ENCODE measurements at regions not wholly inside any gene's neighbourhood (a gene's known extent, or its start where the extent isn't known, plus 50 kb on each side); places are given as distances from the start of the nearest gene placed in this dataset.

DNA sequence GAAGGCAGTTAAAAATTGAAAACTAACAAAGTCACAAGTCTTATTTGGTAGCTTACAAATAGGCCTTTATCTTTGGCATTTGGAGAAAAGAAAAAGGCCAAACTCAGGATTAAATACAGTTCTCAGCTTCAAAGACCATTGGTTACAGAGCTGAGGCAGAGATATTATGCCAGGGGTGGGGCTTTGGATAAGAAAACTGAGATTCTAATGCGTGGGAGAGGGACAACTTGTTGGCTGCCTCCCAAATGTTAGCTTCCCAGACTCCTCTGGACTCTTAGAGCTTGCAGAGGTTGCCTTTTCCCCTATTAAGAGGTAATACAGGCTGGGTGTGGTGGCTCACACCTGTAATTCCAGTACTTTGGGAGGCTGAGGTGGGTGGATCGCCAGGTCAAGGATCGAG lies 231.8 kb downstream of the SQOR start:
- TF ChIP-seq, protein P1, sequence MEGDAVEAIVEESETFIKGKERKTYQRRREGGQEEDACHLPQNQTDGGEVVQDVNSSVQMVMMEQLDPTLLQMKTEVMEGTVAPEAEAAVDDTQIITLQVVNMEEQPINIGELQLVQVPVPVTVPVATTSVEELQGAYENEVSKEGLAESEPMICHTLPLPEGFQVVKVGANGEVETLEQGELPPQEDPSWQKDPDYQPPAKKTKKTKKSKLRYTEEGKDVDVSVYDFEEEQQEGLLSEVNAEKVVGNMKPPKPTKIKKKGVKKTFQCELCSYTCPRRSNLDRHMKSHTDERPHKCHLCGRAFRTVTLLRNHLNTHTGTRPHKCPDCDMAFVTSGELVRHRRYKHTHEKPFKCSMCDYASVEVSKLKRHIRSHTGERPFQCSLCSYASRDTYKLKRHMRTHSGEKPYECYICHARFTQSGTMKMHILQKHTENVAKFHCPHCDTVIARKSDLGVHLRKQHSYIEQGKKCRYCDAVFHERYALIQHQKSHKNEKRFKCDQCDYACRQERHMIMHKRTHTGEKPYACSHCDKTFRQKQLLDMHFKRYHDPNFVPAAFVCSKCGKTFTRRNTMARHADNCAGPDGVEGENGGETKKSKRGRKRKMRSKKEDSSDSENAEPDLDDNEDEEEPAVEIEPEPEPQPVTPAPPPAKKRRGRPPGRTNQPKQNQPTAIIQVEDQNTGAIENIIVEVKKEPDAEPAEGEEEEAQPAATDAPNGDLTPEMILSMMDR (conservative IDR thresholded peaks at IDR 0.05; ENCODE audit: low read length), result no peak
- no peak for TF ChIP-seq EZH2phosphoT487 (IDR thresholded peaks at IDR 0.05; ENCODE audit: borderline replicate concordance, low read depth, low read length)

All from OCI-LY7 (cell line).